CD4-positive, CD25-positive, alpha-beta regulatory T cell (primary cell): ENCODE measurements at regions not wholly inside any gene's neighbourhood (a gene's known extent, or its start where the extent isn't known, plus 50 kb on each side); places are given as distances from the start of the nearest gene placed in this dataset.

ENCODE experiments used
- ATAC-seq, 2 donors: fragments of 150-1000 bp; cut with Tn5 transposase; one replicate each; pipeline ENCODE4 v1.10.0; 2021; ENCODE audit warnings: low read depth in 2 of 2, moderate number of reproducible peaks in 2 of 2, moderate library complexity in 1 of 2
- DNase-seq, 3 donors: peaks; one replicate each; pipeline versions ENCODE4 v3.0.0 to v3.0.0-alpha.2; 2012 to 2022; ENCODE audit warnings: mixed read lengths in 1 of 3
- H3K27ac ChIP-seq: one replicate; pipeline ENCODE4 v1.7.0; 2013; ENCODE audit warnings: mild to moderate bottlenecking, low read length; ENCODE audit not compliant: insufficient read depth, poor library complexity, severe bottlenecking
- H3K27me3 ChIP-seq: one replicate; pipeline ENCODE4 v1.7.0; 2013; ENCODE audit warnings: low read length; ENCODE audit not compliant: control insufficient read depth, insufficient read depth
- H3K36me3 ChIP-seq: one replicate; pipeline ENCODE4 v1.7.0; 2013; ENCODE audit warnings: mild to moderate bottlenecking, low read length, moderate library complexity; ENCODE audit not compliant: control insufficient read depth, insufficient read depth
- H3K4me1 ChIP-seq: 2 replicates; pipeline ENCODE4 v1.7.0; 2013; ENCODE audit warnings: mild to moderate bottlenecking, low read length; ENCODE audit not compliant: insufficient read depth, control insufficient read depth, poor library complexity, severe bottlenecking
- H3K4me3 ChIP-seq: one replicate; pipeline ENCODE4 v1.7.0; 2013; ENCODE audit warnings: low read depth, mild to moderate bottlenecking, low read length, moderate library complexity
- H3K9me3 ChIP-seq, 2 experiments: 1 replicate in 1 of 2; 2 replicates in 1 of 2; pipeline ENCODE4 v1.7.0; 2013; ENCODE audit warnings: low read length in 2 of 2, mild to moderate bottlenecking in 1 of 2, moderate library complexity in 1 of 2; ENCODE audit not compliant: control insufficient read depth in 2 of 2
- H3K27ac Mint-ChIP-seq, 3 donors: one replicate each; pipeline ENCODE4 v1.8.0; 2020 to 2022; ENCODE audit warnings: mild to moderate bottlenecking in 3 of 3, mixed read lengths in 3 of 3, moderate library complexity in 2 of 3
- H3K27me3 Mint-ChIP-seq: one replicate; pipeline ENCODE4 v1.8.0; 2022; ENCODE audit warnings: mild to moderate bottlenecking, mixed read lengths
- H3K36me3 Mint-ChIP-seq: one replicate; pipeline ENCODE4 v1.8.0; 2020; ENCODE audit warnings: mixed read lengths
- H3K4me1 Mint-ChIP-seq, 4 donors: one replicate each; pipeline ENCODE4 v1.8.0; 2020 to 2022; ENCODE audit warnings: mixed read lengths in 4 of 4, mild to moderate bottlenecking in 1 of 4
- H3K4me3 Mint-ChIP-seq, 4 donors: one replicate each; pipeline ENCODE4 v1.8.0; 2020 to 2022; ENCODE audit warnings: mild to moderate bottlenecking in 4 of 4, mixed read lengths in 4 of 4, moderate library complexity in 3 of 4
- H3K9me3 Mint-ChIP-seq, 7 donors: one replicate each; pipeline ENCODE4 v1.8.0; 2020 to 2022; ENCODE audit warnings: mixed read lengths in 7 of 7, mild to moderate bottlenecking in 3 of 7, moderate library complexity in 2 of 7

DNA sequence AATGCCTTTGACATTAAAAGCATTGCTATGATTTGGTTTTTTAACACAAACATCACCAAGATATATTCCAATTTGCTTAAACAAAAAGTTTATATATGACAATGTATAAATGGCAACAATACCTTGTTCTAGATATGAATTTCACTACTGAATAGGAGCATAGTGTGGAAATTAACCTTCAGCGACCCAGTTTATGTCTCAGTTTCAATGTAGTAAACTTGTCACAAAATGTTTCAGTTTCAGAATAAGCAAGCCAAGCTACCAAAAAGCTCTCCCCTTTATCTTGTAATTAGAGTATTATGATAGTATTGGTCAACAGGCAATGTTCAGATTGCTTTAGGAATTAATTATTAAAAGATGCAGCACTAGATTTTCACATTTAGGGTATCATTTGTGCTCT is 99.6 kb upstream of the PCDH15 start:
- Histone ChIP-seq H3K27ac (no peak overlapping the region), H3K9me3 (peaks cover 0 to 4% of the 10 kb centered on the region in 2 experiments), H3K4me1 (no peaks in the 10 kb centered on the region), H3K36me3 (no peaks in the 10 kb centered on the region), H3K4me3 (no peak overlapping the region), H3K27me3 (no peaks in the 10 kb centered on the region)
- H3K36me3 Mint-ChIP-seq = no peaks in the 10 kb centered on the region
- no peaks in the 10 kb centered on the region for H3K27me3 Mint-ChIP-seq
- DNase-seq = no peak
- peaks cover 2 to 8% (median 4%) of the 10 kb centered on the region in 7 donors for H3K9me3 Mint-ChIP-seq
- no peak for ATAC-seq
- H3K27ac Mint-ChIP-seq = no peak overlapping the region
- H3K4me1 Mint-ChIP-seq = no peaks in the 10 kb centered on the region
- H3K4me3 Mint-ChIP-seq = no peak overlapping the region

DNA sequence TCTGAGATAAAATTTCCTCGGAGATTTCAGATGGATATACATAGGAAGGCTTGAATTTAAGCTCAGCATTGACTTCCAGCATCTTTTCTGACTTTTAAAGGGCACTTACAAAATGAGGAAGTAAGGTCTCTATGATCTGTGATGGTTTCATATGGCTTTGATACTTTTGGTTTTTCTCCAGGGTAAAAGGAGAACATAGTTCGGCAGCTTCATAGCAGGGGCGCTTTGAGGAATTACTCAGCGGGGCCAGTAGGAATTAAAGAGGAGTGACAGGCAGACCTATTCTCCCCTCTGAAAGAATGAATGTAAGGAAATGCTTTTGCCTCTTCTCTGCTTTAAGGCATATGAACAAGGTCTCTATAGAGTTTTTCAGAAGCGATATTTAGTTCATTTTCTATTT is 80.0 kb upstream of the PCDH15 start:
- peaks cover 0 to 8% (median 4%) of the 10 kb centered on the region in 7 donors for H3K9me3 Mint-ChIP-seq
- DNase-seq (no peak), ATAC-seq (no peak)
- Histone ChIP-seq H3K4me3 (no peak overlapping the region), H3K9me3 (peaks cover 0 to 8% of the 10 kb centered on the region in 2 experiments), H3K4me1 (no peaks in the 10 kb centered on the region), H3K36me3 (no peaks in the 10 kb centered on the region), H3K27ac (no peak overlapping the region), H3K27me3 (no peaks in the 10 kb centered on the region)
- no peaks in the 10 kb centered on the region for H3K27me3 Mint-ChIP-seq
- H3K36me3 Mint-ChIP-seq = no peaks in the 10 kb centered on the region
- H3K4me1 Mint-ChIP-seq = no peaks in the 10 kb centered on the region
- no peak overlapping the region for H3K4me3 Mint-ChIP-seq
- H3K27ac Mint-ChIP-seq = no peak overlapping the region

DNA sequence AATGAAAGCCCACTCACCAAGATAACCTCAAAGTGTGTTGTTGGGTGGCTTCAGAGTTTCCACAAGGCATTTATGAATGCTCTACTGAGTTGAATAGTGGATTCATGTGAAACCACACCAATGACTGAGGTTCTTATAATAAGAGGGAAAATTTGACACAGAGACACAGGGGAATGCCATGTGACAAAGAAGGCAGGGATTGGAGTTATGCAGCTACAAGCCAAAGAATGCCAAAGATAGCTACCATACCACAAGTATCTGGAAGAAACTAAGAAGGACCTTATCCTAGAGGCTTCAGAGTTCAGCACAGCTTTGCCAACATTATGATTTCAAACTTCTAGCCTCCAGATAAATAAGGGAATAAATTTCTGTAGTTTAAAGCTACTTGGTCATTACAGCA is 68.0 kb upstream of the PCDH15 start:
- no peaks in the 10 kb centered on the region for H3K36me3 Mint-ChIP-seq
- H3K9me3 Mint-ChIP-seq = peaks cover 3 to 26% (median 6%) of the 10 kb centered on the region in 7 donors
- ATAC-seq (no peak), DNase-seq (no peak)
- H3K4me3 Mint-ChIP-seq = no peak overlapping the region
- H3K27me3 Mint-ChIP-seq = no peaks in the 10 kb centered on the region
- H3K27ac ChIP-seq = no peak overlapping the region
- peaks cover 0 to 3% of the 10 kb centered on the region in 2 experiments for H3K9me3 ChIP-seq
- H3K27ac Mint-ChIP-seq = no peak overlapping the region
- no peak overlapping the region for H3K4me3 ChIP-seq
- no peaks in the 10 kb centered on the region for H3K4me1 ChIP-seq
- peaks cover 0 to 4% (median 0%) of the 10 kb centered on the region in 4 donors for H3K4me1 Mint-ChIP-seq
- H3K36me3 ChIP-seq = no peaks in the 10 kb centered on the region
- H3K27me3 ChIP-seq = no peaks in the 10 kb centered on the region

DNA sequence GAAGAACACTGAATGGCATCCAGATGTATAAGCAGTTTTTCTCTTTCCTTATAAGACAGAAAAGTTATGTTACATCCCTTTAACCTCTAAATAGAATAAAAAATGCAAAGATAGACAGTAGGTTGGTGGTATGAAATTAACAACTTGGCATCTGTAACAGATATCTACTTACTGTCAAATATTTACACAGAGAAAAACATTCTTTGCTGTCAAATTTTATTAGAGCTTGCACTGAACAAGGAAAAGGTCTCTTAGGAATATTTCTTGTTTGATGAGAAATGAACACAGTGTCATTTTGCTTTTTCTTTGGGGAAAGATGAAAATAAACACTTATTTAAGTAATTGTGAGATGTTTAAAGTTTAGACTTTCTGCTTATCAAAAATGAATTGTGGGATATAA is 65.6 kb upstream of the PCDH15 start:
- Mint-ChIP-seq H3K4me1 (peaks cover 0 to 4% (median 0%) of the 10 kb centered on the region in 4 donors), H3K4me3 (no peak overlapping the region), H3K27ac (no peak overlapping the region), H3K27me3 (no peaks in the 10 kb centered on the region), H3K9me3 (peaks cover 3 to 24% (median 6%) of the 10 kb centered on the region in 7 donors), H3K36me3 (no peaks in the 10 kb centered on the region)
- H3K4me1 ChIP-seq = no peaks in the 10 kb centered on the region
- no peaks in the 10 kb centered on the region for H3K36me3 ChIP-seq
- DNase-seq (no peak), ATAC-seq (no peak)
- peaks cover 2 to 3% of the 10 kb centered on the region in 2 experiments for H3K9me3 ChIP-seq
- H3K27me3 ChIP-seq = no peaks in the 10 kb centered on the region
- H3K4me3 ChIP-seq = no peak overlapping the region
- H3K27ac ChIP-seq = no peak overlapping the region

DNA sequence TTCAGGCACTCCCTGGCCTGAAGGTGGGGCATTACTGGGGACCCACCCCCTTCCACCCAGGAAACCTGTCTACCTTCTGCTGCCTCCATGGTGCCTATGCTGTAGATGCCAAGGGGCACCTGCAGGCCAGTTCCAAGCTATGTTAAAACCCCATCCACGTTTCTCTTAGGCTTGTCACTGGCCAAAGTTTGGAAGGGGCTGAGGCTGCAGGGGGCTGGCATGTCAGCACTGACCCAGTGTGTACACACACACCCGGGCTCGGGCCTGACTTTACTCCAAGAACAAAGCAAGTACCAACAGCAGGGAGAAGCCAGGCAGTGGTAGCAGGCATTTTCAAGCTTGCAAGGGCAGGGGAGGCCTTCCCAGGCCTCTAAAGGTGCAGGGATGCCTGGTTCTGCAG is 53.8 kb upstream of the PCDH15 start:
- Mint-ChIP-seq H3K36me3 (no peaks in the 10 kb centered on the region), H3K4me1 (no peaks in the 10 kb centered on the region), H3K4me3 (no peak overlapping the region), H3K9me3 (peaks cover 0 to 17% (median 7%) of the 10 kb centered on the region in 7 donors), H3K27ac (no peak overlapping the region), H3K27me3 (no peaks in the 10 kb centered on the region)
- H3K27ac ChIP-seq = no peak overlapping the region
- H3K4me3 ChIP-seq = no peak overlapping the region
- ATAC-seq (no peak), DNase-seq (no peak)
- H3K9me3 ChIP-seq = peaks cover 0 to 3% of the 10 kb centered on the region in 2 experiments
- no peaks in the 10 kb centered on the region for H3K27me3 ChIP-seq
- no peaks in the 10 kb centered on the region for H3K36me3 ChIP-seq
- no peaks in the 10 kb centered on the region for H3K4me1 ChIP-seq

DNA sequence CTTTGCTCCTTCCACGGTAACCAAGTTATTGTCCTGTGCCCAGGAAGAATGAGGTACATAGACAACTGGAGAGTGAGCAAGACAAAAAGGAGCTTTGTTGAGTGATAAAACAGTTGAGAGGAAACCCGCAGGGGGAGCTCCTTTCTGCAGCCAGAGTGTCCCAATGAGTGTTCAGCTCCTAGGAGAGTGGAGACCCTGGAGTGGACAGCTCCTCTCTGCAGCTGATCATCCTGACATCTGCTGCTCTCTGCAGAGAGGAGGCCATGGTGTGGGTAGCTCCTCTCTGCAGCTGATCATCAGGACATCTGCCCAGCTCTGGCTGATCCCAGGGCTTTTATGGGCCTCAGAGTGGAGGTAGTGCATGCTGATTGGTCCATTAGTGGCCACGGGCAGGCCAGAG is 53.4 kb upstream of the PCDH15 start:
- no peak overlapping the region for H3K4me3 ChIP-seq
- Mint-ChIP-seq H3K27me3 (no peaks in the 10 kb centered on the region), H3K4me1 (no peaks in the 10 kb centered on the region), H3K36me3 (no peaks in the 10 kb centered on the region), H3K27ac (no peak overlapping the region), H3K9me3 (peaks cover 0 to 15% (median 6%) of the 10 kb centered on the region in 7 donors), H3K4me3 (no peak overlapping the region)
- no peak for ATAC-seq
- no peak for DNase-seq
- no peaks in the 10 kb centered on the region for H3K27me3 ChIP-seq
- H3K36me3 ChIP-seq = no peaks in the 10 kb centered on the region
- H3K4me1 ChIP-seq = no peaks in the 10 kb centered on the region
- H3K27ac ChIP-seq = no peak overlapping the region
- peaks cover 0 to 3% of the 10 kb centered on the region in 2 experiments for H3K9me3 ChIP-seq

DNA sequence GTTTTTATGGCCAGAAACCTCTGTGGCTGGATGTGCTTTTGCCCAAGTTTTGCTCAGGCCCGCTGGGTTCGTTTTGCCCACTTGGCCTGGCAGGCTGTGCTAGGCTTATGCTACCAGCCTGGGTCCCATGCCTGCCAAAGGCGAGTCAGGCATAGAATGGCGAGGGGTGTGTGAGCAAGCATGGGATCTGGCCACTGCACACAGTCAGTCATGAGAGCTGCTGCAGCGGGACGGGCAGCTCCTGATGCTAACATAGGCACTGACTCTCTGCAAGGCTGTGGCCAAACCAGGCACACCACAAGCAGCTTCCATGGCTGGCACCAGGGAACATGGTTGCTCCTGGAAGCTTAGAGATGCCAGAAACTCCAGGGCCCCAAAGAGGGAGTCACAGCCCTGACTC is 52.9 kb upstream of the PCDH15 start:
- H3K9me3 ChIP-seq = peaks cover 0 to 3% of the 10 kb centered on the region in 2 experiments
- DNase-seq (no peak), ATAC-seq (no peak)
- no peak overlapping the region for H3K27ac Mint-ChIP-seq
- H3K27ac ChIP-seq = no peak overlapping the region
- H3K36me3 ChIP-seq = no peaks in the 10 kb centered on the region
- no peak overlapping the region for H3K4me3 ChIP-seq
- no peaks in the 10 kb centered on the region for H3K36me3 Mint-ChIP-seq
- H3K27me3 Mint-ChIP-seq = no peaks in the 10 kb centered on the region
- H3K9me3 Mint-ChIP-seq = peaks cover 1 to 10% (median 5%) of the 10 kb centered on the region in 7 donors
- no peak overlapping the region for H3K4me3 Mint-ChIP-seq
- no peaks in the 10 kb centered on the region for H3K4me1 Mint-ChIP-seq
- H3K4me1 ChIP-seq = no peaks in the 10 kb centered on the region
- H3K27me3 ChIP-seq = no peaks in the 10 kb centered on the region
